Limb (tissue), 2 donors: ENCODE measurements at regions not wholly inside any gene's neighbourhood (a gene's known extent, or its start where the extent isn't known, plus 50 kb on each side); places are given as distances from the start of the nearest gene placed in this dataset.
A peak's percentile ranks its signal among the peaks of the same experiment; 100 is the strongest.
"Not testable (repeated sequence)": the region's sequence is repeated elsewhere in the genome, so short reads cannot be mapped to it uniquely, and the experiment has no call there.

Experiments
- DNase-seq, 2 donors: peaks; one replicate each; pipeline ENCODE4 v3.0.0-alpha.2; 2016; ENCODE audit errors: extremely low spot score in 2 of 2

- DNase-seq = no peak
Measured at GRCh38 chr9:86997156-86997555, 49.9 kb upstream of the GAS1 start.

GRCh38 chr9:86997951-86998350 is 50.6 kb upstream of the GAS1 start:
- no peak for DNase-seq

GRCh38 chr9:87002517-87002916 is 55.2 kb upstream of the GAS1 start:
- no peak for DNase-seq

GRCh38 chr9:87004016-87004415 is 56.7 kb upstream of the GAS1 start:
- DNase-seq = no peak

- DNase-seq = no peak
Measured at GRCh38 chr9:87006956-87007355, 59.6 kb upstream of the GAS1 start.

GRCh38 chr9:87007711-87008366 is 60.5 kb upstream of the GAS1 start:
- peak in 1 of 2 donors; percentile 38 for DNase-seq

GRCh38 chr9:87008667-87009066 is 61.4 kb upstream of the GAS1 start:
- DNase-seq = no peak

GRCh38 chr9:87010626-87011025 is 63.3 kb upstream of the GAS1 start:
- peak in 1 of 2 donors; percentile 27 for DNase-seq

GRCh38 chr9:87011551-87011950 is 64.2 kb upstream of the GAS1 start:
- DNase-seq = no peak

GRCh38 chr9:87013490-87013889 is 66.2 kb upstream of the GAS1 start:
- no peak for DNase-seq

GRCh38 chr9:87014436-87014835 is 67.1 kb upstream of the GAS1 start:
- no peak for DNase-seq

GRCh38 chr9:87016681-87017080 is 69.4 kb upstream of the GAS1 start:
- no peak for DNase-seq

- no peak for DNase-seq
Measured at GRCh38 chr9:87020169-87020950, 73.1 kb upstream of the GAS1 start.

- no peak for DNase-seq
Measured at GRCh38 chr9:87022178-87022577, 74.9 kb upstream of the GAS1 start.

- no peak for DNase-seq
Measured at GRCh38 chr9:87026204-87026603, 78.9 kb upstream of the GAS1 start.

- not testable (repeated sequence) for DNase-seq
Measured at GRCh38 chr9:87028836-87029235, 81.5 kb upstream of the GAS1 start.

- no peak for DNase-seq
Measured at GRCh38 chr9:87029905-87030304, 82.6 kb upstream of the GAS1 start.

- DNase-seq = peak in 1 of 2 donors; percentile 61
Measured at GRCh38 chr9:87034841-87035240, 87.5 kb upstream of the GAS1 start.

- DNase-seq = no peak
Measured at GRCh38 chr9:87035879-87036278, 88.6 kb upstream of the GAS1 start.

- peak in 1 of 2 donors; percentile 42 for DNase-seq
Measured at GRCh38 chr9:87036506-87036905, 89.2 kb upstream of the GAS1 start.

GRCh38 chr9:87039809-87040392 is 92.6 kb upstream of the GAS1 start:
- no peak for DNase-seq

- DNase-seq = no peak
Measured at GRCh38 chr9:87040410-87041009, 93.2 kb upstream of the GAS1 start.
